ENCODE measurements at regions not wholly inside any gene's neighbourhood (a gene's known extent, or its start where the extent isn't known, plus 50 kb on each side); places are given as distances from the start of the nearest gene placed in this dataset.
"Not testable (repeated sequence)": the region's sequence is repeated elsewhere in the genome, so short reads cannot be mapped to it uniquely, and the experiment has no call there.

DNA sequence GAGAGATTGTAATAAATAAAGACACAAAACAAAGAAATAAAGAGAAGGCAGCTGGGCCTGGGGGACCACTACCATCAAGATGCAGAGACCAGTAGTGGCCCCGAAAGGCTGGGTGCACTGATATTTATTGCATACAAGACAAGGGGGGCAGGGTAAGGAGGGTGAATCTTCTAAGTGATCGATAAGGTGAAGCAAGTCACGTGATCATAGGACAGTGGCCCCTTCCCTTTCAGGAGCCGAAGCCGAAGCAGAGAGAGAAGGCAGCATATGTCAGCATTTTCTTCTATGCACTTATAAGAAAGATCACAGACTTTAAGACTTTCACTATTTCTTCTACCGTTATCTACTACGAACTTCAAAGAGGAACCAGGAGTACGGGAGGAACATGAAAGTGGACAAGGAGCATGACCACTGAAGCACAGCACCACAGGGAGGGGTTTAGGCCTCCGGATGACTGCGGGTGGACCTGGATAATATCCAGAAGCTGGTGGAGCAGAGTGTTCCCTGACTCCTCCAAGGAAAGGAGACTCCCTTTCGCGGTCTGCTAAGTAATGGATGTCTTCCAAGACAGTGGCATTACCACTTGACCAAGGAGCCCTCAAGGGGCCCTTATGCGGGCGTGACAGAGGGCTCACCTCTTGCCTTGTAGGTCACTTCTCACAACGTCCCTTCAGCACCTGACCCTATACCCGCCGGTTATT lies 126.4 kb downstream of the RBM46 start:
- H3K9me3 ChIP-seq; in situ Hi-C loops (cut with MboI; ENCODE audit: low sequenced_read_pairs); H3K4me3 ChIP-seq; H3K36me3 ChIP-seq (replicated peaks); H3K4me1 ChIP-seq; H3K27me3 ChIP-seq (ENCODE audit: low read depth); DNase-seq (ENCODE audit: low spot score in 2 of 2): not testable (repeated sequence)

DNA sequence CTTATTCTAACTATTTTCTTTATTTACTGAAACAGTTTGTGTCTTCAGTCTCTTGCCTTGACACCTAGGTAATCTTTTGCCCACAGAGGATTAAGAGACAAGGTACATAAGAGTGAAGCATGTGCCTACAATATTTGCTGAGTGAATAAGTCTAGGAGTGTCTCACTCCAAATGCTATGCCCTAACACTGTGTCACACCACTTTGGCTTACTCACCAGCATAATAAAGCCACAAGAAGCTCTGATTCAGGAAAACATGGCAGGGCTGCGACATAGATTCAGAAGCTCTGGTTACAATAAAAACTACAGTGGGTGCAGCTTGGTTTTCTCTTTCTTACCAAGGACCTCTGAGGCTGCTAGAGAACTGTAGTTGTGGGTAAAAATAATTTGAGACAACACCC lies 127.1 kb downstream of the RBM46 start:
- Histone ChIP-seq H3K36me3 (replicated peaks) (no peaks in the 10 kb centered on the region), H3K4me3 (no peak overlapping the region), H3K9me3 (no peaks in the 10 kb centered on the region), H3K4me1 (no peaks in the 10 kb centered on the region), H3K27me3 (ENCODE audit: low read depth) (no peaks in the 10 kb centered on the region)
- DNase-seq (ENCODE audit: low spot score in 2 of 2), result no peak
- in situ Hi-C loops (cut with MboI; ENCODE audit: low sequenced_read_pairs), result no loop called here

DNA sequence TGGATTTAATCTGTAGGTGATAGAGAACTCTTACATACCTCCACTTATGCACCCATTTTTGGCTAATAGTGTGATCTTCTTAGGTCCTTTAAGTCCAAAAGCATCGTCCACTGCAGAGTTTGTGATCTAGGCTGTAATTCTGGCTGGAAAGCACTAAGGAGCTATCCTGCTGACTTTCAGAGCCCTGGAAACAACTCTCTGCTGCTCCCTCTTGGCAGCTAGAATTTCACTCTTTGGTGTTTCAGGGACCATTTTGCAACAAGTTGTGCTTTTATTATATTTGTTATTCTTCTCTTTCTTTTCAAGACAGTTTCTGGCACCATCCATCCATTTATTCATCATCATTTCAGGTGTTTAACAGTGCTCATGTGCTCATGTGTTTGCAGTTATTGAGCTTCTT lies 130.0 kb downstream of the RBM46 start:
- H3K27me3 ChIP-seq (ENCODE audit: low read depth), result no peaks in the 10 kb centered on the region
- H3K4me3 ChIP-seq, result no peak overlapping the region
- H3K9me3 ChIP-seq, result no peaks in the 10 kb centered on the region
- no peaks in the 10 kb centered on the region for H3K36me3 ChIP-seq (replicated peaks)
- in situ Hi-C loops (cut with MboI; ENCODE audit: low sequenced_read_pairs), result no loop called here
- DNase-seq (ENCODE audit: low spot score in 2 of 2), result no peak
- no peaks in the 10 kb centered on the region for H3K4me1 ChIP-seq

DNA sequence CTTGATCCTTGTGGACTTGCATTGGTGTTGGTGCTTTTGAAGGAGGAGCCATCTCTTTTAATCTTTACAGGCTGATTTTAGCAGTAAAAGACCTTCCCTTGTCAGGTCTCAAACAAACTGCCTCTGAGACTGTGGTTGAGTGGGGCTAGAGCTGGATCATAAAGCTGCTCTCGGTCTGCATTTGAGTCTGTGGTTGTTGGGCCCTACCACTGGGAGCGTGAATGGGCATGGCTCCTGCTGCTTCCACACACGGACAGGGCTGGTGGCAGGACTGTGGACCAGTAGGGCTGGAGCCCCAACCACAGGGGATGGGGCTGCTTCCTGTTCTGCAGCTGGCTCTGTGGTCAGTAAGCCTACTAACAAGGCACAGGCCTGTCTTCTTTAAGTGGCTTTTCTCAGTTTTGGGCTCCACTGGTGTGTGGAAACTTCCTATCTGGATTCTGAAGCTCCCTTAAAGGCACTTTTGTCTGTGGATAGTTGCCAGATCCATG lies 130.6 kb downstream of the RBM46 start:
- Histone ChIP-seq H3K36me3 (replicated peaks) (no peaks in the 10 kb centered on the region), H3K4me1 (no peaks in the 10 kb centered on the region), H3K27me3 (ENCODE audit: low read depth) (no peaks in the 10 kb centered on the region), H3K9me3 (no peaks in the 10 kb centered on the region), H3K4me3 (no peak overlapping the region)
- in situ Hi-C loops (cut with MboI; ENCODE audit: low sequenced_read_pairs), result no loop called here
- no peak for DNase-seq (ENCODE audit: low spot score in 2 of 2)

DNA sequence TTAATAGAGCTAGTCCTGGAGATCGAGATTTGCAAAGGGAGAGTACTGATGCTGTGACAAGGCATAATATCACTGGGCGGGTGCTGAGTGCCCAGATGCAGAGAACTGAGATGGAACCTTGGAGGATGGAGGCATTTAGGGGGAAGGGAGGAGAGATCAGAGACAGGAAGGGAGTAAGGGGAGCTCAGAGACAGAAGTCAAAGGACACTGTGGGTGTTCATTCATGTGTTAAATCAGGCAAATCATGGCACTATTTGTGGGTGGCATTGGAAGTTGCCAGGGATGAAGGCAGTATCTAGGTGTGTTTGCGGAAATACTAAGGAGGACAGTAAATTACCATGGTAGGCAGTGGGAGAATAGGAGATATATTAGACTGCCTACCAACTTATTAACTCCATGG lies 135.0 kb downstream of the RBM46 start:
- no peak overlapping the region for H3K4me3 ChIP-seq
- DNase-seq (ENCODE audit: low spot score in 2 of 2), result no peak
- H3K36me3 ChIP-seq (replicated peaks), result no peaks in the 10 kb centered on the region
- no peaks in the 10 kb centered on the region for H3K4me1 ChIP-seq
- H3K9me3 ChIP-seq, result no peaks in the 10 kb centered on the region
- in situ Hi-C loops (cut with MboI; ENCODE audit: low sequenced_read_pairs), result no loop called here
- H3K27me3 ChIP-seq (ENCODE audit: low read depth), result no peaks in the 10 kb centered on the region

DNA sequence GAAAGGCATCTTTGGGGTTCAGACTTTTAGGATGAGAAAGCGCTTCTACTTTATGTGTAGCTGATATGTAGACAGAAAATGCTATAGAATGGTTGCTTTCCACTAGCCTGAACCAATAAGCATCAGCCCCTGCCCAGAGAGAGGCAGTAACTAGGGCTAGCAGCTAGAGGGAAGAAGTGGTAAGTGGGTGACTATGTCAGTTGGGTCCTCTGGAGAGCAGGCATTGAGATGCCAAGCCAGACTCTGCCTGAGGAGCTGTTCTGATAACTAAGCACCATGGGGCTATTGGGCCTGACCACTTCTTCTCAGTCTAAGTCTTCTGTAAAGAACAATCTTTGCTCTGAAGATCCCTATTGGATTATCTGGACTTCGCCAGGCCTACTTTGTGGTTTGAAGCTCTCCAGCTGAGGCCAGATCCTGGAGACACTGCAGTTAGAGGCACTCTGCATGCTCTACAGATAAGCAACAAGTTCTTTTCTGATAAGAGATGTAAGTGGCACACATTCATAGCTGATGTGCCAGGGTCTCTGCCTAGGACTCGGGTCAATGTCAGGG lies 146.1 kb downstream of the RBM46 start:
- Histone ChIP-seq H3K9me3 (no peaks in the 10 kb centered on the region), H3K4me3 (no peak overlapping the region), H3K36me3 (replicated peaks) (no peaks in the 10 kb centered on the region), H3K27me3 (ENCODE audit: low read depth) (no peaks in the 10 kb centered on the region), H3K4me1 (no peaks in the 10 kb centered on the region)
- in situ Hi-C loops (cut with MboI; ENCODE audit: low sequenced_read_pairs), result no loop called here
- no peak for DNase-seq (ENCODE audit: low spot score in 2 of 2)

DNA sequence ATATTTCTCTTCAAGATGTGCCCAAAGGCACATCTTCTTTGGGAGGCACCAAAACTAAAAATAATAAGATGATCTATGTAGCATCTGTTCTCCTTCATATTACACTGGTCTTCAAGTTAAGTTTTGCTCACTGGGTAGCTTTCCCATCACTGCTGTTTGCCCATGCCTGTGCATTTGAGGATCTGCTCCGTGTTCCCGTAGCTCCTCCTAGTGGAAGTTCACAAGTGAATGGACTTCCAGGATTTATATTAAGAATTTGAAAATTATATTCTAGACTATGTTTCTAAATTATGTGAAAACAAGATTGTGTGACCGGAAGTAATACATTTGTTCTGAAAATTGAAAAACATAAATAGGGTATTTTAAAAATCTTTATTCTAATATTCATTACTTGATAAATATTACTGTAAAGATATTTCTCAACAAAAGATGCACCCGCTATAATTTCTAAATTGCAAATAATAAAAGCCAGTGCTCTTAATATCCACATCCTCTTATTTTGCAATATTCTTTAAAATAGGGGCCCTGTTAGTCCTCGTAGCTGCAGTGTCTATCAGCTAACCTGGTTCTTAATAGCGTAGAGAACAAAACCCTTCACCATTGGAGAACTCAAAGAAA lies 147.7 kb downstream of the RBM46 start:
- Histone ChIP-seq H3K4me3 (no peak overlapping the region), H3K4me1 (no peaks in the 10 kb centered on the region), H3K9me3 (no peaks in the 10 kb centered on the region), H3K36me3 (replicated peaks) (no peaks in the 10 kb centered on the region), H3K27me3 (ENCODE audit: low read depth) (no peaks in the 10 kb centered on the region)
- DNase-seq (ENCODE audit: low spot score in 2 of 2), result no peak
- in situ Hi-C loops (cut with MboI; ENCODE audit: low sequenced_read_pairs), result no loop called here

DNA sequence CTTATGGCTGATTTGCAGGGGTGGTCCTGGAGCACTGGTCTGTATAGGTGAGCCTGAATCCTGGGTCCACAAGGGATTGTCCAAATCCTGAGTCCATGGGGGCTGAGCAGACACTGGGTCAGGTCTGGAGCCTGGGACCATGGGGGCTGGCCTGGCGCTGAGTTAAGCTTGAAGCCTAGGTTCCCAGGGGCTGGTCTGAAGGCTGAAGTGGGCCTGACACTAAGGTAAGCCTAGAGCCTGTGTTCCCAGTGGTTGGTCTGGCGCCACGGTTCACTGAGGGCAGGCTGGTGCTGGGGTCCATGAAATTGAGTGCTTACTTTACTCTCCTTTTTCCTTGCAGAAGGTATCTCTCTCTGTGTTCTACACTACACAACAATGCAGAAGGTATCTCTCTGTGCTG lies 155.8 kb downstream of the RBM46 start:
- H3K36me3 ChIP-seq (replicated peaks), result no peaks in the 10 kb centered on the region
- H3K4me3 ChIP-seq, result no peak overlapping the region
- H3K9me3 ChIP-seq, result no peaks in the 10 kb centered on the region
- in situ Hi-C loops (cut with MboI; ENCODE audit: low sequenced_read_pairs), result no loop called here
- no peaks in the 10 kb centered on the region for H3K4me1 ChIP-seq
- H3K27me3 ChIP-seq (ENCODE audit: low read depth), result no peaks in the 10 kb centered on the region
- no peak for DNase-seq (ENCODE audit: low spot score in 2 of 2)

DNA sequence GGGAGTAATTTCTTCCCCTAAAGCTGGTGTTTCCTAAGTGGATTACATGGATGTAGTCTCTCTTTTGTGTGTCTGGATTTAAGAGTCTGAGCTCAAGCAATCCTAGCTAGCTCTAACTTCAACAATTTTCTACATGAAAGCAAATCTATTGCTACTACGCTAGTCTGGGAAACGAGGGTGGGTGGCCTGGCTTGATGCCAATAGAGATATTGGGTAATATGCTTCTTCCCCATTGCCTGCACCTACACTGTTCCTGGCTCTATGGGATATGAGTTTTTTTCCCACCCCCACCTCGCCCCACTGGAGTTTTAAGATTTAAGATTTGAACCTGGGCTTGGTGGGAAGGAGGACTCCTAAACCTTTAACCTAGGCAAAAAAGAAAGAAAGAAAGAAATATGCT lies 158.8 kb downstream of the RBM46 start:
- no peaks in the 10 kb centered on the region for H3K36me3 ChIP-seq (replicated peaks)
- H3K9me3 ChIP-seq, result no peaks in the 10 kb centered on the region
- in situ Hi-C loops (cut with MboI; ENCODE audit: low sequenced_read_pairs), result no loop called here
- no peaks in the 10 kb centered on the region for H3K4me1 ChIP-seq
- no peak overlapping the region for H3K4me3 ChIP-seq
- no peaks in the 10 kb centered on the region for H3K27me3 ChIP-seq (ENCODE audit: low read depth)
- DNase-seq (ENCODE audit: low spot score in 2 of 2), result no peak

DNA sequence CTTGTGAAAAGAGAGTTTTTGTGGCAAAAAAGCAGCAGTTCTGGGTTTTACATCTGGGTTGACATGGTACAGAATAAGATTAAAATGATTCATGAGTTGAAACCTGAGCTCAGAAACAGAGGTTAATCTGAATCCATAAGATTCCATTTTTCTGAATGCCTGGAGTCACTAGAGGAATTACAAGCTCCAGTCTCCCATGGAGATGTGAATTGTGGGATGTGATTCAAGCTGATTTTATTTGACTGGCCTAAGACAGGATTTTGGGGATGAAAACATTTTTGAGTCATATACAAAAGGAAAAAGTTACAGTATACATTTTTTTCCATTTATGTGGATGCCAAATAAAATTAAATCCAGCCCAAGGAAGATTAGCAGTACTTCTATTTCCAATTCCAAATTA lies 161.1 kb downstream of the RBM46 start:
- Histone ChIP-seq H3K27me3 (ENCODE audit: low read depth) (no peaks in the 10 kb centered on the region), H3K36me3 (replicated peaks) (no peaks in the 10 kb centered on the region), H3K4me1 (no peaks in the 10 kb centered on the region), H3K4me3 (no peak overlapping the region), H3K9me3 (no peaks in the 10 kb centered on the region)
- in situ Hi-C loops (cut with MboI; ENCODE audit: low sequenced_read_pairs), result no loop called here
- no peak for DNase-seq (ENCODE audit: low spot score in 2 of 2)

DNA sequence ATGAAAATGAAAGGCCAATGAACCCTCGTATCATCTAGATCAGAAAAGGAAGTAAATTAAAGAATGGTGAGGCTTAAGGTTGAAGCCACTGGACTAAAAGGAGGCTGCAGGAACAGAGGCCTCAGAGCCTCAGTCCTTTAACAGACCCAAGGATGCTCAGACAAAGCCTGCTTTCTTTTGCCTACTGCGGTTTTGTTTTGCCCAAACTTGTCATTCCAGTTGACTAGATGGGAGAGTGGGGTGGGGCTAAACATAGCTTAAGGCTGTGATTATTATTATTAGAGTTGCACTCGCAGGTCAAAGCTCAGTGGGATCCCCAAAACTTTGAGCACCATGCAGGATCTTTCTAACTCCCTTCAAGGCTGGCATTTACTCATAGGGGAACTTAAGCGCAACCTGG lies 163.9 kb downstream of the RBM46 start:
- no peaks in the 10 kb centered on the region for H3K27me3 ChIP-seq (ENCODE audit: low read depth)
- H3K9me3 ChIP-seq, result no peaks in the 10 kb centered on the region
- no peak for DNase-seq (ENCODE audit: low spot score in 2 of 2)
- H3K4me1 ChIP-seq, result no peaks in the 10 kb centered on the region
- in situ Hi-C loops (cut with MboI; ENCODE audit: low sequenced_read_pairs), result no loop called here
- H3K36me3 ChIP-seq (replicated peaks), result no peaks in the 10 kb centered on the region
- H3K4me3 ChIP-seq, result no peak overlapping the region

DNA sequence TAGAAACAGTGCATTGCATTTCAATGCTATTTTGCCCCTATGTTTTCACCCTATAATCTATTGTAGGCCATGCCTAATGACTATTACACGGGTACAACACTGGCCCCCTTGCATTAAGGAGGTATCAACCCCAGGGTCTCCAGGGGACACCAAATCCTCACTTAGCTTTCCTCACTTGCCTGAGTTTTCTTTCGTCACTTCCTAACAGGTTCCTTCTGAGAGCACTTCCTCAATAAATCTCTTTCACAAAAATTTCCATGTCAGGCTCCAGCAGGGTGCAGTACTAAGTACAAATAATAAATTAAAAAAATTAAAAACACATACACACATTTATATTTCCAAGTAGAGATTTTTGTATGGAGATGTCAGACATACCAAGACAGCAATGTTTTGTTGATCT lies 165.0 kb downstream of the RBM46 start:
- no peaks in the 10 kb centered on the region for H3K4me1 ChIP-seq
- in situ Hi-C loops (cut with MboI; ENCODE audit: low sequenced_read_pairs), result no loop called here
- no peaks in the 10 kb centered on the region for H3K9me3 ChIP-seq
- H3K27me3 ChIP-seq (ENCODE audit: low read depth), result no peaks in the 10 kb centered on the region
- H3K4me3 ChIP-seq, result no peak overlapping the region
- DNase-seq (ENCODE audit: low spot score in 2 of 2), result no peak
- no peaks in the 10 kb centered on the region for H3K36me3 ChIP-seq (replicated peaks)

DNA sequence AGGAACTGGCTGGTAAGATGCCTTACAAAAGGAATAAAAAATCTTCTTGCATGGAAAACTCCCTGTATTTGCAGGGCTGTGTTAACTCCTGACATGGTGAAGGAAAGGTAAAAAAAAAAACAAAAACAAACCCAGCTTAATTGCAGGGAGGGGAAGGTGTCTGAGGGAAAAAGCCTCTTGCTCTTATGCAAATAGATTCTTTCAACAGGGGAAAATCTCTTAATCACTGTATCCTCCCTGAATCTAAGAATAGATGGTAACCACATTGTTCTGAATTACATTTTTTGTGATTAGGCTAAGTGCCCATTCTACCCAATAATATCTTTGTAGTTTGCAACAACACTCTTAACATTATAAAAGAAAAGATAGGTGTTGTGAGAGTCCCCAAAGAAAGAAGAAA lies 172.6 kb downstream of the RBM46 start:
- H3K4me3 ChIP-seq, result no peak overlapping the region
- no peak for DNase-seq (ENCODE audit: low spot score in 2 of 2)

DNA sequence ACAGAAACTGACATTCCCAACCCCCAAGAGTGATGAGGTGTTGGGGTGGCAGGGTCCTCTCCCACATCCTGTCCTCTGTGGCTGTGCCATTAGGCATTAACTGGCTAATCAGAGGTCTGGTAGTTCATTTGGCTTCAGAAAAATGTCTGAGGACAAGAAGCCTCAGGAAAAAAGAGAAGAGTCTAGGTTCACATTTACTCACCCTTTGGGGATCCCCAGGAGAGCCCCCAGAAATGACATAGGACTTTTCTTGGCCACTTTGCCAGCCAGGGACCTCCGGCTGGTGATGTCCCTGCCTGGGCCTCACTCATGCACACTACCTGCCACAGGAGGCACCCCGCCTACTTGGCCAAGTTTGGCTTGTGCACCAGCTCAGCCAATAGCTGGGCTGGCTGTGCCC lies 173.0 kb downstream of the RBM46 start:
- H3K27me3 ChIP-seq (ENCODE audit: low read depth), result no peaks in the 10 kb centered on the region
- no peaks in the 10 kb centered on the region for H3K9me3 ChIP-seq
- no peaks in the 10 kb centered on the region for H3K36me3 ChIP-seq (replicated peaks)
- in situ Hi-C loops (cut with MboI; ENCODE audit: low sequenced_read_pairs), result no loop called here
- no peak for DNase-seq (ENCODE audit: low spot score in 2 of 2)
- no peaks in the 10 kb centered on the region for H3K4me1 ChIP-seq
- no peak overlapping the region for H3K4me3 ChIP-seq

More for the DNA sequence above, 172.6 kb downstream of the RBM46 start:
- in situ Hi-C loops (cut with MboI; ENCODE audit: low sequenced_read_pairs), result no loop called here
- Histone ChIP-seq H3K27me3 (ENCODE audit: low read depth) (no peaks in the 10 kb centered on the region), H3K36me3 (replicated peaks) (no peaks in the 10 kb centered on the region), H3K9me3 (no peaks in the 10 kb centered on the region), H3K4me1 (no peaks in the 10 kb centered on the region)

All from HAP-1 (cell line).